VCaP (cell line): ENCODE measurements at regions not wholly inside any gene's neighbourhood (a gene's known extent, or its start where the extent isn't known, plus 50 kb on each side); places are given as distances from the start of the nearest gene placed in this dataset.
A peak's percentile ranks its signal among the peaks of the same experiment; 100 is the strongest.
"Not testable (repeated sequence)": the region's sequence is repeated elsewhere in the genome, so short reads cannot be mapped to it uniquely, and the experiment has no call there.

Experiments used
- H3K27ac ChIP-seq: fragments of 450-650 bp; 2 replicates; pipeline ENCODE4 v1.5.1; 2017
- CTCF ChIP-seq: fragments of 450-650 bp; conservative IDR thresholded peaks from 2 replicates; pipeline ENCODE4 v1.5.1; 2017; ENCODE audit warnings: mild to moderate bottlenecking, moderate library complexity

- no peak for TF ChIP-seq CTCF
- peak overlapping the region; percentile 76 for H3K27ac ChIP-seq
Observed at GRCh38 chr20:5696011-5696559, 54.1 kb upstream of the SHLD1 start.

GRCh38 chr20:5691918-5692618, 58.1 kb upstream of the SHLD1 start:
- no peak for TF ChIP-seq CTCF
- H3K27ac ChIP-seq: no peak overlapping the region

GRCh38 chr20:5689463-5689862, 60.7 kb upstream of the SHLD1 start:
- no peak overlapping the region for H3K27ac ChIP-seq
- no peak for TF ChIP-seq CTCF

GRCh38 chr20:5688431-5688972, 61.7 kb upstream of the SHLD1 start:
- H3K27ac ChIP-seq: no peak overlapping the region
- no peak for TF ChIP-seq CTCF

GRCh38 chr20:5687884-5688283, 62.3 kb upstream of the SHLD1 start:
- TF ChIP-seq CTCF: no peak
- H3K27ac ChIP-seq: no peak overlapping the region

- TF ChIP-seq CTCF: no peak
- no peak overlapping the region for H3K27ac ChIP-seq
Observed at GRCh38 chr20:5686384-5687105, 63.7 kb upstream of the SHLD1 start.

- H3K27ac ChIP-seq: not testable (repeated sequence)
Observed at GRCh38 chr20:5682556-5682955, 67.6 kb upstream of the SHLD1 start.
